H1 (cell line): ENCODE measurements at regions not wholly inside any gene's neighbourhood (a gene's known extent, or its start where the extent isn't known, plus 50 kb on each side); places are given as distances from the start of the nearest gene placed in this dataset.

Experiments used
- CTCF ChIA-PET: fragments of 300-600 bp; sonication (Branson Sonifier 250); formaldehyde crosslinking; loops from one replicate; lab custom pipeline; 2021; ENCODE audit not compliant: partially characterized antibody; lab: Charles Lee
- POLR2A ChIA-PET: fragments of 300-600 bp; sonication (Branson Sonifier 250); formaldehyde crosslinking; loops from one replicate; lab custom pipeline; 2021; ENCODE audit warnings: inconsistent platforms; ENCODE audit not compliant: partially characterized antibody; lab: Charles Lee
- DNase-seq, 2 experiments: peaks; one replicate each; pipeline versions ENCODE4 v3.0.0 to v3.0.0-alpha.2; 2010 to 2022; ENCODE audit warnings: low spot score in 2 of 2, low read depth in 1 of 2, mixed read lengths in 1 of 2
- FAIRE-seq: peaks from 2 replicates; lab custom pipeline; 2011; peaks lifted over from hg19 to GRCh38; lab: Jason Lieb, UNC
- H2AFZ ChIP-seq: 2 replicates; pipeline ENCODE4 v1.8.1; 2012; ENCODE audit warnings: low read length, inconsistent platforms
- H2AK5ac ChIP-seq: 2 replicates; pipeline ENCODE4 v1.6.1; 2013; ENCODE audit warnings: low read depth, low read length
- H2BK120ac ChIP-seq: replicated peaks from 2 replicates; pipeline ENCODE3; 2013; ENCODE audit warnings: low read depth, low read length, inconsistent platforms
- H2BK12ac ChIP-seq: 2 replicates; pipeline ENCODE4 v1.6.1; 2013; ENCODE audit warnings: low read depth, low read length
- H2BK15ac ChIP-seq: 2 replicates; pipeline ENCODE4 v1.6.1; 2013; ENCODE audit warnings: low read length
- H2BK20ac ChIP-seq: 2 replicates; pipeline ENCODE4 v1.6.1; 2013; ENCODE audit warnings: low read length
- H2BK5ac ChIP-seq: 2 replicates; pipeline ENCODE4 v1.6.1; 2013; ENCODE audit warnings: low read depth, low read length
- H3K14ac ChIP-seq: 2 replicates; pipeline ENCODE4 v1.6.1; 2013; ENCODE audit warnings: inconsistent platforms; ENCODE audit not compliant: insufficient read length
- H3K18ac ChIP-seq: 2 replicates; pipeline ENCODE4 v1.6.1; 2013; ENCODE audit warnings: low read length; ENCODE audit errors: extremely low read depth
- H3K23ac ChIP-seq: 2 replicates; pipeline ENCODE4 v1.6.1; 2013; ENCODE audit warnings: inconsistent platforms; ENCODE audit not compliant: insufficient read length
- H3K23me2 ChIP-seq: 2 replicates; pipeline ENCODE4 v1.6.1; 2013; ENCODE audit warnings: low read depth, low read length
- H3K27ac ChIP-seq: 2 replicates; pipeline ENCODE4 v1.6.1; 2011; ENCODE audit warnings: low read depth, low read length, inconsistent platforms
- H3K27me3 ChIP-seq, 4 experiments: replicated peaks in 1 of 4; 1 replicate in 1 of 4; 2 replicates in 3 of 4; pipeline versions ENCODE4 v1.6.1 to v1.8.1; 2011 to 2013; ENCODE audit warnings: low read length in 3 of 4, mild to moderate bottlenecking in 3 of 4, inconsistent platforms in 2 of 4, mixed read lengths in 2 of 4, moderate library complexity in 1 of 4; ENCODE audit not compliant: control insufficient read depth in 3 of 4, insufficient read depth in 3 of 4; ENCODE audit errors: extremely low read depth in 1 of 4
- H3K36me3 ChIP-seq, 4 experiments: 2 replicates each; pipeline versions ENCODE4 v1.6.1 to v1.8.1; 2011 to 2013; ENCODE audit warnings: mild to moderate bottlenecking in 4 of 4, low read length in 3 of 4, moderate library complexity in 2 of 4, control low read depth in 1 of 4, inconsistent platforms in 1 of 4; ENCODE audit not compliant: insufficient read depth in 4 of 4, control insufficient read depth in 2 of 4
- H3K4ac ChIP-seq: replicated peaks from 2 replicates; pipeline ENCODE3; 2013; ENCODE audit warnings: low read length, low read depth, mixed read lengths, inconsistent platforms; ENCODE audit not compliant: insufficient read length
- H3K4me1 ChIP-seq, 4 experiments: replicated peaks in 1 of 4; 1 replicate in 1 of 4; 2 replicates in 3 of 4; pipeline versions ENCODE4 v1.6.1 to v1.8.1; 2011 to 2013; ENCODE audit warnings: low read length in 3 of 4, inconsistent platforms in 2 of 4, mixed read lengths in 1 of 4; ENCODE audit not compliant: insufficient read depth in 4 of 4, control insufficient read depth in 3 of 4
- H3K4me2 ChIP-seq, 2 experiments: 2 replicates each; pipeline versions ENCODE4 v1.6.1 to v1.8.1; 2011 to 2013; ENCODE audit warnings: low read depth in 2 of 2, low read length in 2 of 2, control low read depth in 1 of 2, inconsistent platforms in 1 of 2, mild to moderate bottlenecking in 1 of 2; ENCODE audit not compliant: insufficient read depth in 1 of 2
- H3K4me3 ChIP-seq, 4 experiments: fragments of 200-600, 300-600 bp in 1 of 4; sonication (generic), shearing (Covaris generic), sonication (Bioruptor Twin) in 1 of 4; 2 replicates each; pipeline versions ENCODE4 v1.5.1 to v1.8.1; 2011 to 2016; ENCODE audit warnings: low read length in 4 of 4, low read depth in 3 of 4, control low read depth in 2 of 4, inconsistent platforms in 2 of 4, mild to moderate bottlenecking in 2 of 4, mixed read lengths in 1 of 4, moderate library complexity in 1 of 4; ENCODE audit not compliant: insufficient read depth in 2 of 4; ENCODE audit errors: extremely low read depth in 1 of 4
- H3K56ac ChIP-seq: replicated peaks from 2 replicates; pipeline ENCODE3; 2013; ENCODE audit warnings: low read depth, mild to moderate bottlenecking, mixed read lengths, low read length, inconsistent platforms; ENCODE audit not compliant: insufficient read length
- H3K79me1 ChIP-seq: 2 replicates; pipeline ENCODE4 v1.6.1; 2013; ENCODE audit warnings: low read depth, low read length, control low read depth
- H3K79me2 ChIP-seq, 2 experiments: 2 replicates each; pipeline versions ENCODE4 v1.6.1 to v1.8.1; 2012 to 2013; ENCODE audit warnings: low read length in 2 of 2, mild to moderate bottlenecking in 2 of 2, inconsistent platforms in 1 of 2; ENCODE audit not compliant: insufficient read depth in 2 of 2, control insufficient read depth in 1 of 2
- H3K9ac ChIP-seq, 4 experiments: replicated peaks in 1 of 4; 1 replicate in 1 of 4; 2 replicates in 3 of 4; pipeline versions ENCODE4 v1.6.1 to v1.8.1; 2011 to 2013; ENCODE audit warnings: low read depth in 3 of 4, low read length in 3 of 4, control low read depth in 2 of 4, mild to moderate bottlenecking in 2 of 4, moderate library complexity in 2 of 4, inconsistent platforms in 1 of 4; ENCODE audit errors: extremely low read depth in 1 of 4
- H3K9me3 ChIP-seq, 2 experiments: 2 replicates each; pipeline versions ENCODE4 v1.6.1 to v1.8.1; 2012 to 2013; ENCODE audit warnings: mild to moderate bottlenecking in 2 of 2, moderate library complexity in 2 of 2, control low read depth in 1 of 2, inconsistent platforms in 1 of 2, low read depth in 1 of 2, low read length in 1 of 2, mixed read lengths in 1 of 2; ENCODE audit not compliant: insufficient read depth in 2 of 2
- H4K20me1 ChIP-seq, 2 experiments: replicated peaks in 1 of 2; 2 replicates each; pipeline versions ENCODE3 to v1.8.1; 2011 to 2013; ENCODE audit warnings: inconsistent platforms in 2 of 2, low read length in 2 of 2, mild to moderate bottlenecking in 1 of 2; ENCODE audit not compliant: insufficient read depth in 2 of 2, control insufficient read depth in 1 of 2
- H4K5ac ChIP-seq: 2 replicates; pipeline ENCODE4 v1.6.1; 2013; ENCODE audit warnings: low read length, low read depth, mixed read lengths, inconsistent platforms; ENCODE audit not compliant: insufficient read length
- H4K8ac ChIP-seq: 2 replicates; pipeline ENCODE4 v1.8.0; 2013; ENCODE audit warnings: mild to moderate bottlenecking, moderate library complexity, low read length, inconsistent platforms; ENCODE audit not compliant: insufficient read depth; ENCODE audit errors: extremely low read depth
- H4K91ac ChIP-seq: replicated peaks from 2 replicates; pipeline ENCODE3; 2013; ENCODE audit warnings: low read length, mixed read lengths, inconsistent platforms; ENCODE audit not compliant: insufficient read length
- CTBP2 ChIP-seq: IDR thresholded peaks from 2 replicates; pipeline ENCODE4 v1.7.0; 2011; ENCODE audit warnings: borderline replicate concordance, mild to moderate bottlenecking, moderate library complexity, mixed read lengths, low read length; ENCODE audit not compliant: insufficient read depth, insufficient read length
- EP300 ChIP-seq, 2 experiments: IDR thresholded peaks; 1 replicate in 1 of 2; 2 replicates in 1 of 2; pipeline ENCODE4 v1.6.1; 2011 to 2012; ENCODE audit warnings: low read depth in 2 of 2, low read length in 2 of 2, mild to moderate bottlenecking in 2 of 2, borderline replicate concordance in 1 of 2, inconsistent platforms in 1 of 2, moderate library complexity in 1 of 2
- GABPA ChIP-seq: IDR thresholded peaks from 2 replicates; pipeline ENCODE4 v1.6.1; 2011; ENCODE audit warnings: mild to moderate bottlenecking, low read length, moderate library complexity, borderline replicate concordance; ENCODE audit not compliant: insufficient read depth
- TAF1 ChIP-seq: IDR thresholded peaks from 2 replicates; pipeline ENCODE4 v1.6.1; 2011; ENCODE audit warnings: mild to moderate bottlenecking, low read depth, low read length
- YY1 ChIP-seq: IDR thresholded peaks from 2 replicates; pipeline ENCODE4 v1.6.1; 2011; ENCODE audit warnings: low read depth, mild to moderate bottlenecking, low read length
- ZNF274 ChIP-seq: IDR thresholded peaks from 2 replicates; pipeline ENCODE4 v1.7.0; 2012; ENCODE audit warnings: low read length, borderline replicate concordance; ENCODE audit errors: extremely low read depth
- WGBS, 2 experiments: shearing (Covaris generic) in 1 of 2; methylation state at CpG; one replicate each; pipeline versions ENCODE4 v1.1.6 to v1.1.7; 2013 to 2015; ENCODE audit warnings: low lambda C conversion rate in 2 of 2, mixed read lengths in 2 of 2, inconsistent platforms in 1 of 2, low coverage in 1 of 2, missing lambda C conversion rate in 1 of 2; ENCODE audit not compliant: insufficient replicate concordance in 2 of 2, insufficient coverage in 1 of 2, insufficient read length in 1 of 2; ENCODE audit errors: extremely low coverage in 1 of 2, missing lambda C conversion rate in 1 of 2; 5-methylcytosine and 5-hydroxymethylcytosine counted together
- TF ChIP-seq, protein P1 (sequence below): IDR thresholded peaks from 2 replicates; pipeline ENCODE4 v1.6.1; 2012; ENCODE audit warnings: inconsistent platforms
- TF ChIP-seq, protein P2 (sequence below): IDR thresholded peaks from 2 replicates; pipeline ENCODE4 v1.6.1; 2012; ENCODE audit warnings: low read length, inconsistent platforms

DNA sequence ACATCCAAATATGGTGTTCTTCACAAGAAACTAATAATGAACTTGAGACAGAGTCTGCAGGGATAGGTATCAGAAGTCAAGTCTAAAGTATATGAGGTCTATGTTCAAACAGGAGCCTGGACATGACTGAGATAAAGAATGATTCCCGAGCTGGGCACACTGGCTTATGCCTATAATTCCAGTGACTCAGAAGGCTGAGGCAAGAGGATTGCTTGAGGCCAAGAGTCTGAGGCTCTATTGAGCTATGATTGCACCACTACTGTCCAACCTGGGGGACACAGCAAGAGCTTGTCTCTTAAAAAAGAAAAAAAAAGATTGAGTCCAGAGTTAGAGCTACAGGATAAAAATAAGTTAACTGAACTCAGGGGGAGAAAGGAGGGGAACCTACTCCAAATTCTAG is 246.5 kb downstream of the LRRN1 start:
- H4K8ac ChIP-seq = no peak overlapping the region
- no peak overlapping the region for H3K4ac ChIP-seq
- H2AK5ac ChIP-seq = no peak overlapping the region
- no peak overlapping the region for H3K9ac ChIP-seq
- no peak overlapping the region for H2BK5ac ChIP-seq
- no peak overlapping the region for H3K27ac ChIP-seq
- no peaks in the 10 kb centered on the region for H3K79me2 ChIP-seq
- H3K14ac ChIP-seq = no peak overlapping the region
- FAIRE-seq (no peak), DNase-seq (no peak)
- H3K23me2 ChIP-seq = peaks cover 1% of the 10 kb centered on the region; the same call in 1 of the 2 replicates
- no peak overlapping the region for H4K91ac ChIP-seq
- H3K18ac ChIP-seq = no peak overlapping the region
- no peak overlapping the region for H2BK20ac ChIP-seq
- no peaks in the 10 kb centered on the region for H3K9me3 ChIP-seq
- CTCF ChIA-PET = interaction anchor here (0.6 to 1.4 kb wide), 2 partner anchors 24 to 68 kb away, joined by 3 to 4 read pairs; no protein-coding TSS in a partner anchor
- no peak overlapping the region for H2BK15ac ChIP-seq
- H4K5ac ChIP-seq = no peak overlapping the region
- no peaks in the 10 kb centered on the region for H3K36me3 ChIP-seq
- H2AFZ ChIP-seq = no peak overlapping the region
- no peak overlapping the region for H2BK12ac ChIP-seq
- H3K4me2 ChIP-seq = no peak overlapping the region
- 100% methylated on average over 1 of the region's 1 CpG; no CpG with 5 or more reads in 1 of the 2 experiments for WGBS, 2 experiments
- no peaks in the 10 kb centered on the region for H3K79me1 ChIP-seq
- H3K23ac ChIP-seq = no peak overlapping the region
- H2BK120ac ChIP-seq = no peak overlapping the region
- no peak overlapping the region for H3K56ac ChIP-seq
- POLR2A ChIA-PET = no interaction called here
- H3K27me3 ChIP-seq = no peaks in the 10 kb centered on the region
- TF ChIP-seq GABPA (no peak), EP300 (IDR thresholded peaks at IDR 0.05; ENCODE audit: borderline replicate concordance in 1 of 2, low read depth in 2 of 2, low read length in 2 of 2) (no peak), TAF1 (no peak), YY1 (no peak), CTBP2 (no peak), ZNF274 (no peak)
- TF ChIP-seq, protein P1, sequence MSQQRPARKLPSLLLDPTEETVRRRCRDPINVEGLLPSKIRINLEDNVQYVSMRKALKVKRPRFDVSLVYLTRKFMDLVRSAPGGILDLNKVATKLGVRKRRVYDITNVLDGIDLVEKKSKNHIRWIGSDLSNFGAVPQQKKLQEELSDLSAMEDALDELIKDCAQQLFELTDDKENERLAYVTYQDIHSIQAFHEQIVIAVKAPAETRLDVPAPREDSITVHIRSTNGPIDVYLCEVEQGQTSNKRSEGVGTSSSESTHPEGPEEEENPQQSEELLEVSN = no peak
- TF ChIP-seq, protein P2, sequence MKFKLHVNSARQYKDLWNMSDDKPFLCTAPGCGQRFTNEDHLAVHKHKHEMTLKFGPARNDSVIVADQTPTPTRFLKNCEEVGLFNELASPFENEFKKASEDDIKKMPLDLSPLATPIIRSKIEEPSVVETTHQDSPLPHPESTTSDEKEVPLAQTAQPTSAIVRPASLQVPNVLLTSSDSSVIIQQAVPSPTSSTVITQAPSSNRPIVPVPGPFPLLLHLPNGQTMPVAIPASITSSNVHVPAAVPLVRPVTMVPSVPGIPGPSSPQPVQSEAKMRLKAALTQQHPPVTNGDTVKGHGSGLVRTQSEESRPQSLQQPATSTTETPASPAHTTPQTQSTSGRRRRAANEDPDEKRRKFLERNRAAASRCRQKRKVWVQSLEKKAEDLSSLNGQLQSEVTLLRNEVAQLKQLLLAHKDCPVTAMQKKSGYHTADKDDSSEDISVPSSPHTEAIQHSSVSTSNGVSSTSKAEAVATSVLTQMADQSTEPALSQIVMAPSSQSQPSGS = no peak
- H3K4me1 ChIP-seq = no peaks in the 10 kb centered on the region
- no peaks in the 10 kb centered on the region for H4K20me1 ChIP-seq
- no peak overlapping the region for H3K4me3 ChIP-seq
